HG02970 (cell line): ENCODE measurements at regions not wholly inside any gene's neighbourhood (a gene's known extent, or its start where the extent isn't known, plus 50 kb on each side); places are given as distances from the start of the nearest gene placed in this dataset.

ENCODE experiments used
- ATAC-seq: cut with Tn5 transposase; IDR thresholded peaks from one replicate; pipeline ENCODE4 v1.9.1; 2021; ENCODE audit warnings: mild to moderate bottlenecking, moderate library complexity, moderate number of reproducible peaks; ENCODE audit not compliant: unreplicated experiment, low FRiP score

DNA sequence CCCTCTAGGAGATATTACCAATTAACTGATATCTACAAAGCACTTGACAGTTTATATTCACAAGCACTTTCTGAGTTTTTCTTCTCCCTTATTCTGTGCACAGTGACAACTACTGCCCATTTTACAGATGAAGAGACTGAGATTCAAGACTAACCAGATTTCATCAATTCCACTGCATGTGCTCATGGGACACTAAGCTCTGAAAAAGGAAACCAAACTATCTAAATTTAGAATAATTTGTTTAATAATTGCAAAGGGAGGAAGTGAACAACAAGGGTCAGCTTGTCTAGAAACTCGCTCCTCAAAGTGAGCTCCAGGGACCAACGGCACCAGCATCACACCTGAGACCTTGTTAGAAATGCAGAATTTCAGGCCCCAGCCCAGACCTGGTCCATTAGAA is 50.8 kb upstream of the MYLIP start:
- ATAC-seq = no peak

DNA sequence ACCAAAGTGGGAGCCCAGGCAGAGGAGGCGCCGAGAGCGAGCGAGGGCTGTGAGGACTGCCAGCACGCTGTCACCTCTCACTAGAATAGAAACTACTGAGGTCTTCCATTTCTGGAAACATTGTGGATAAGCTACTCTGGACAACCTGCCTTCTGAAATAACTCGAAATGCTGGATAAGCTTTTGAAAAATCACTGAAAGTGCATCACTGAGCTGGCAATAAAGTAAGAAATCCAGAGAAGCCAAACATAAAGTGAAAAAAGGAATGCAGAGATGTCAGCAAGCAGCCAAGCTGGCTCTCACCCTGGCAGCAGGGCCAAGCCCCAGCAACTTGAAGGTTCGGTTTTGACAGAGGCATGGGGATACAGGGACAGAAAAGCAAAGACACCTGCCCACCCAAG is 59.2 kb upstream of the MYLIP start:
- ATAC-seq = no peak

DNA sequence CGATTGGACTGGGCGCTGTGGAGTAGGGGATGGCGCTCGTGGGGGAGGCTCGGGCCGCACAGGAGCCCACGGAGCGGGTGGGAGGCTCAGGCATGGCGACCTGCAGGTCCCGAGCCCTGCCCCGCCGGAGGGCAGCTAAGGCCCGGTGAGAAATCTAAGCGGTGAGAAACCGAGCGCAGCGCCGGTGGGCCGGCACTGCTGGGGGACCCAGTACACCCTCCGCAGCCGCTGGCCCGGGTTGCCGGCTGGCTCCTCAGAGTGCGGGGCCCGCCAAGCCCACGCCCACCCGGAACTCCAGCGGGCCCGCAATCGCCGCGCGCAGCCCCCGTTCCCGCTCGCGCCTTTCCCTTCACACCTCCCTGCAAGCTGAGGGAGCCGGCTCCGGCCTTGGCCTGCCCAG is 59.7 kb upstream of the MYLIP start:
- no peak for ATAC-seq

DNA sequence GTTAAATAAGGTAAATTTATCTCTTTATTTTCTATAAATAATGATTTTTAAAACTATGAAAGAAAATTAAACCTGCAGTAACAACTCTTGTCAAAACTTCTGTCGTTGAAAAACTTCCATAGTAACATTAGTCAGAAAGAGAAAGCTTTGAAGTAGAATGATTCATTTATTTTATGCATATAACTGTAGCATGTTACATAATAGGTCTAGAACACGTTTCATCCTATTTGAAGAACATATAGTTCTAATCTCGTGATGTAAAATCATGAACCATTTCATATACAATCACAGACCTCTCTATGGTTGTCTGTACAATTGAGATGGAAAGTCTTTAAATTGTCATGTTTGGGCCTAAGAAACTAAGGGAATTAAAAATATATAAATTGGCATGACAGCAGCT is 61.3 kb upstream of the MYLIP start:
- no peak for ATAC-seq

DNA sequence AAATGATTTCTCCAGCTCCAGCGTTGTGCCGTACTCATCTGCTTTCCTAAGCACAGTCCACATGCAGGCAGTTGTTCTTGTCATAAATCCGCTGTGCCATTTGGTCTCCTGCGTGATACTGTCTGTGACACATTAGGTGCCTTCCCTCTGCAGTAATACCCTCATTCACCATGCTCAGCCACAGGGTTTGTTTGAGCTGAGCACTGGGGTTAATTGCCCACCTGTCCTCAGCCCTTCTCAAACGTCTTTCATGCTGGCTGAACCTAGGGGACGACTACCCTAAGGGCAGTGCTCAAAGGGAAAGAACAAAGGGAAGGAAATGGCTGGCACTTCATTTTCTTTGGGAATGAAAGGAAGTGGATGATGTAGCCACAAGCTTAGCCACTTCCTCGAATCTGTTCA is 64.2 kb upstream of the MYLIP start:
- ATAC-seq = no peak

DNA sequence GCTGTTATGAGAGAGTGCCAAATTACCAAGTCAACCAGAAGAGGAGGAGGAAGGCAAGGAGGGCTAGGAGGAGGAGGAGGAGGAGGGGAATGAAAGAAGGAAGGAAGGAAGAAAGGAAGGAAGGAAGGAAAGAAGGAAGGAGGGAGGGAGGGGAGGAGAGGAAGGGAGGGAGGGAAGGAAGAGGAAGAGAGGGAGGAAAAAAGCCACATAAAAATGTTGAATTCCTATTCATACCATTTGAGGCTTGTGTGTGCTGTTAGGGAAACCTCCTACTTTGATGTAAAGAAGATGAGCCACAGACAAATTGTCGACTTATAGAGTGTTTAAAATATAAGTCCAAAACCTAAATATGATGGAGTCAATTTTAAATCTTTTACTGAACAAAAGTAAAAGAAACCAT is 65.3 kb upstream of the MYLIP start:
- ATAC-seq = no peak

DNA sequence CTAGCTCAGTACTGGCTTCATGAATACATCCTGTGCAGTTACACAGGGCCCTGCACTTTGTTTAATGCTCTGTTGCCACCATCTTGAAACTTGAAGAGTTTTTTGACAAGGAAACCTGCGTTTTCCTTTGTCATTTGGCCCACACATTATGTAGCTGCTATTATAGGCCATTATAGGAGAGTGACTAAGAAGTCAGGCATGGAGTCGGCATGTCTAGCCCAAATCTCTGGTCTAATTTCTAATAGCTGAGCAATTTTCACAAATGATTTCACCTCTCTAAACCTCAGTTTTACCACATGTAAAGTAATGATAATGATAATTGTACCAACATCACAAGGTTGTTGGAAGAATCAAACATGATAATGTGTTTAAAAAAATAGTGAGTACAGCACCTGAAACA is 67.1 kb upstream of the MYLIP start:
- no peak for ATAC-seq

DNA sequence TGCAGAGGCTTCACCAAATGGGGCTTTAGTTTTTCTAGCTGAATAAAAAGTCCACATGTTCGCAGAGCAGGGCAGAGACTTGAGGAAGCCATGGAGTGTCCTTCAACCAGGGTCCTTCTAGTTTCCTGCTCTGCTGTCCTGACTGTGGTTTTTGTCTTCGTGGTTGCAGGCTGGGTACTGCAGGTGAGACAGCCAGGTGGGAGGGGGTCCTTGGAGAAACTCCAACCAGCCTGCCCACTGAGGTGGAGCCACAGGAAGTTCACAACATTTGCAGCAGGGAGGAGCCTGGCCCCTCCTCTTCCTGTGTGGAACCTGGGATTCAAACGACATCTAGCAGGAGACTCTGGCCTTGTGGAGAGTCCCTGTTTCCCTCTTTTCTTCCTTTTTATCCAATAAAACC is 68.8 kb upstream of the MYLIP start:
- no peak for ATAC-seq

DNA sequence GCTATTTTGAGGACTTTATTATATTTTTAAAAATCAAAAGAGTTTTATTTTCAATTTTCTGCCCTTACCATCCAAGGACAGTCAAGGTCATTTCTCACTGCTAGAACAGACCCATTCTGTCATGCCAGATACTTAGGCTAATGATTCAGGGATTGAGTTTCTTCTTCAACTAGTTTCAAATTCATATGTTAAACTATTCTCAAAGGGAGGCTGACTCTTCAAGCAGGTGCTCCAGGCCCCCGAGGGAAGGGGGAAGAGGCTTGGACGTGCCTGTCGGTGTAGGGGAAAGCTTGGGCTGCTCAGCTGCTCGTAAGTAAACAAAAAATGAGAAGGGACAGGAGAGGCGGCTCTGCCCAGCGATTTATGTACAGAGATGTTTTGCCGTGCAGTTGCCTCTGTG is 69.4 kb upstream of the MYLIP start:
- ATAC-seq = no peak

DNA sequence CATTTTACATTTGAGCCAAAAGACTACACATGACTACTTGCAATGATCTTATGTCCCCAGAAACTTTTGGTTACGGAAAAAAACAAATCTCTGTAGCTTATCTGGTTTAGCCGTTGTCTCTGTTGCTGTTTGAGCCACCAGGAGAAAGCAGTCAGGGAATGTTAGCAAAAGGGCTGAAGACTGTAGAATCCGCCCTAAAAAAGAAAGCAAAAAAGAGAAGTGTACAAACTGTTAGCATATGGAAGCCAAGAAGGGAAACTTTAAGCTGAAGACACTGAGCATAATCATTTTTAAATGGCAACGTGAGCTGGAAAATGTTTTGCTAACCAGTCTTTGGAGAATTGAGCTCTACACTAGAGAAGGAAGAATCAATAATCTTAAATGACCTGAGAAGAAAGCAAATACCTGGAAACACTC is 69.9 kb upstream of the MYLIP start:
- ATAC-seq = no peak

DNA sequence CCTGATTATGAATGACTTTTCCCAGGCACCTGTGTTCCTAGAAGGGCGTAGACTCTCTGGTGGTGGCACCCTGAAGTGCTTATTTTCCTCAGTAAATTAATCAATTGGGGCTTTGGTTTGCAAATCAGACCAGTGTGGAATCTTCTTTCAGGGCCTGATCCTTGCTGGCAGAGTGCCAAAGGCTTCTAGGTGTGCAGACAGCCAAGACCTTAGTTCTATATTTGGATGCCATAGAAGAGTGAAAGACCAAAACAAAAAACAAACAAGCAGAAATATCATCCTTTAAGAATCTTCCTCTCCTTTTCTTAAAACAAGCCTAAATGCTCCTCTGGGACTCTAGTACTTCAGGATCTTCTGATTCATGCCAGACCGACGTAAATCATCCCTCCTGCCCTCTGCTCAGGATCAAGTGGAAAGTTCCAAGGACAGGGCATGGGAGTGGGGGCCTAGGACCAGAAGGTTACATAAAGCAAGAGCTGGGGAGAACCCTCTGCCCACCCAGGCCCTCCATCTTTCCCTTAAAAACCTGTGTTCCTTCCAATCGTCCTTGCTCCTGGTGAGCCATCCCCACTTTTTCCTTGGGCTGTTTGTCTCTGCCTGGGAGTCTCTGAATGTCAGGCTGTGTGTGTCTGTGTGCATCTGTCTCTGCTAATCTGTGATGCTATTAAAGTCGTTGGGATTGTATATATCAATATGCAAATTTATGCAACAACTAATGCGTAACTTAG is 70.5 kb upstream of the MYLIP start:
- no peak for ATAC-seq

DNA sequence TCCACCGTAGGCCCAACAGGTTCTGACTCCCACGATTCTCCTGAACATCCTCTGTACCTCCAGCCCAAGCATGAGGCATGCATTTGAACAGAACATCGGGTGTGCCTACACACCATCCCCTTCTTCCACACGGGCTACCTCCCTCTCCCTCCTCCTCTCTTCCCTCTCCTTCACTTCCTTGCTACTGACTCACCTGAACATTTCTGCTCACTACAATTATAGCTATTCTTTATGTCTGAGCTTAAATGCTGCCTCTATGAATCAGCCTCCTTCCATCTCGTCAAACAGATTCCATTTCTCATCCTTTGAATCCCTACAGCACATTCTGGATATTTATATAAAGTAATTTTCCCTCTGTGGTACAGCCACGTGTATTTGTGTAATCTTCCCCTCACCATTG is 71.4 kb upstream of the MYLIP start:
- ATAC-seq = no peak

DNA sequence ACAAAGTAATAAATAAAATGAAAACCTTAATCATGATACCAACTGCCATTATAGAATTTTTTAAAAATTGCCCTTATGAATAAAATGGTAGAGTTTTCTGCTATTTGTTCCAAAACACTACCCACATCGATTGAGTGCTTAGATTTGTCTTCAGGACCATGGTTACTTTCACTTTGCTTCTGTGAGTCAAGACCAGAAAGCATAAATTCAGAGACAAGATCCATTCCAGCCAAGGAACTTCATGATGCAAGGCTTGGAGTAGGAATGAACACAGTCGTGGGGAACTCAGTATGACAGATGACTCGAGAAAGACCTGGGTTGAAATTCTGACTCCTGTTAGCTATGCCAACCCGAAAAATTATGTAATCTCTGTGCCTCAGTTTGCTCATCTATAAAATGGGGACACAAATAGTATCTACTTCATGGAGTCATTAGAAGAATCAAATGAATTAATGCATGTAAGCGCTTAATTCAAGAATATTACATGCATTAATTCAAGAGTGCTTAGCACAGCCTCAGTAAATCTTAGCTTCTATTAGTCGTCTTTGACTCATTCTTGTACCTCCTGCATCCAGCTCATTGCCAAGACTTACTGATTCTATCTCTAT is 72.5 kb upstream of the MYLIP start:
- ATAC-seq = no peak

DNA sequence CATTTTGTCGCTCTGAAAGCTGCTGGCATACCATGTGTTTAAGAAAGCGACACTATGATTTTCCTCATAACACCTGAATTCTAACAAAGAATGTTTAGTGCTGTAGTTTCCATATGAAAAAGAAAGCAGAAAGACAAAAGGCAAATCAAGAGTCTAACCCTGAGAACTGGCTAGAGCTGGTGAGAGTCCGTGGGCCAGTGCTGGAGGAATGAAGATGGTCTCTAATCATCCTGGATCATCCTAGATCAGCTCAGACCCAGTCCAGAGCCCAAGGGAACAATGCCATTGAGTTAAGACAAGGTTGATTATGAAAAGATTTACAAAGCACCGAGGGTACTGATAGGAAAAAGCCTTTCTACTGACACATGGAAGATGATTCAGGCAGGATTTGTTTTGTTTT is 73.0 kb upstream of the MYLIP start:
- no peak for ATAC-seq

DNA sequence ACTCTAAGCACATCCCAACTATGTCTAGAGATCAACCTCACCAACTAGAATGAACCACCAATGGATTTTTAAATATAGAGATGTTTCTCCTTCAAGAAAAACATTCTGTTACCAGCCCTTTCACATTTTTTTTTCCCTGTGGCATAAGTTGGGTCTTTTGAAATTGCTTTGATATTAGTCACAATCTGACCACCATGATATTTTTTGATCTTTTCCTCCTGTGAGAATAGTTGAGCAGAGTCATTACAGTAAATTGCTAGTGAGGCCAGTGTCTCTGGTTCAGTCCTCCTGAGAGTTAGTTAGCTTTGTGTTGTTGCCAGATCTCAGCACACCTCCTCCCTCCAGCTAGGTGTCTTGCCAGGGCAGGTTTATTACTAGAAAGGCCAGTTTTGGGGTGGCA is 79.7 kb upstream of the MYLIP start:
- no peak for ATAC-seq

DNA sequence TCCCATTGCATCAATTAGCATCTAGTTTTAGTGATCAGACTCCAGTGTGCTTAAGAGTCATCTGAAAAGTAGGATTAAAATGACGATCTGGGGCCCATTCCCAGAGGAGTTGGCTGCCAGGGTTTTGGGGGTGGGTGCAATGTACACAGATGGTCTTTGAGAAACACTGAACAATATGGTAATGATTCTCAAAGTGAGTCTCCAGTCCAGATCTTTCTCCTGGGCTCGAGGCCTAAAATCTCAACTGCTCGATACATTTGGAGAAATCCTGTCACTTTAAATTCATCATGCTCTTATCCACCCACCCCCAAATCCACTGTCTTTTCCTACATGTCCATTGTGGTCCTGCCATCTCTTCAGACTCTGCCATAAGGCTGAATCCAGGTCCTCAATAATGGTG is 80.7 kb upstream of the MYLIP start:
- ATAC-seq = no peak

DNA sequence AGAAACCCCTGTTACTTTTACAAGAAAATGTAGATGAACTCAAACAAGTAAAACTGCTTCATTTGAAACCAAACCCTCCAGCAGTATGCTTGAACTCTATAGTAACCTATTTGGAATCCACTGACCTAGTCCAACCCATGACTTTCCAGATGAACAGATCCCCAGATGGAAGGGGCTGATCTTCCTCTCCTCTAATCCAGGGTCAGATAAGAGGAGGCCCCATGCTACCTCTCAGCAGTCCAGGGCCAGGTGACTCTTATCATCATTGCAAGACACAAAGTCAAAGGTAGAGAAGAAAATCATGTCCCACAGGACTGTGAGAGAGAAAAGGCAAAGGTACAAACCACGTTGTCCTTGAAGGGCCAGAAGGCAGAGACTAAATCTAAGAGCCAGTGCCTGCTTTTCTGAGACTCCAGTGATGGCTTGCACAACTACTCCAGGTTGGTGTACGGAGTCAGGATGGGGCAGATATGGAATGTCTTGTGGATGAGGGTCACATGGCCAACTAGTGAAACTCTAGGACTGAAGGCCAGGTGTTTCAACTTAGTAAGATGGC is 81.4 kb upstream of the MYLIP start:
- no peak for ATAC-seq

DNA sequence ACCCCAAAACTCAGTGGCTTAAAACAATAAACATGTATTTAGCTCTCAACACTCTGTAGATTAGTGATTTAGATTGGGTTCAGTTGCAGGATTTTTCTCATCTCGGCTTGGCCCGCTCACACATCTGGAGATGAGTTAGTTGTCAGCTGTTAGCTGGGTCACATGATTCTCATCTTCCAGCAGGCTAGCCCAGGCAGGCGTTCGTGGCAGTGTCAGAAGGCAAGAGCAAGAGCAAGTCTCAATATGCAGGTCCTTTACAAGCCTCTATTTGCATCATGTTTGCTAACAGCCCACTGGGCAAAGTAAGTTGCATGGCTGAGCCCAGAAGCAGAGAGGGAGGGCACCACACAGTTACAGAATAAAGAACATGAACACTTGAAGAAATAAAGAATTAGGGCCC is 83.6 kb upstream of the MYLIP start:
- no peak for ATAC-seq

DNA sequence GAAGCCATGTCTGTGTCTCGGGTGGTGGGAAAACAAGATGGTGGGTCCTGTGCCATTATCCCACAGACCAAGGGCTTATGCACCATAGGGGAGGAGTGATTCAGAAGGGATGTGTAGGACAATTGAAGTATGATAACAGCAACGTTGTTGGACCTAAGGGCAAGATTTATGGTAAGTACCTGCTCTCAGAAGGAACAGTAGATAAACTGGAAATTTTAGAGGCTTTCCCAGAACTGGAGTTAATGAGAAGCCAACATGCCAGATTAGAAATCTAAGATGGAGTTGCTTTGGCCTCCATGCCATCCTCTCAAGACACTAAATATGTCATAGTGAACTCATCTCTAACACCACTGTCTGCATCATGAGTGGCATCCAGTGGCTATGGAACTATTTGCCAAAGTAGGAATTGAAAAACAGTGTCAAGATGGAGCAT is 84.7 kb upstream of the MYLIP start:
- ATAC-seq = no peak

DNA sequence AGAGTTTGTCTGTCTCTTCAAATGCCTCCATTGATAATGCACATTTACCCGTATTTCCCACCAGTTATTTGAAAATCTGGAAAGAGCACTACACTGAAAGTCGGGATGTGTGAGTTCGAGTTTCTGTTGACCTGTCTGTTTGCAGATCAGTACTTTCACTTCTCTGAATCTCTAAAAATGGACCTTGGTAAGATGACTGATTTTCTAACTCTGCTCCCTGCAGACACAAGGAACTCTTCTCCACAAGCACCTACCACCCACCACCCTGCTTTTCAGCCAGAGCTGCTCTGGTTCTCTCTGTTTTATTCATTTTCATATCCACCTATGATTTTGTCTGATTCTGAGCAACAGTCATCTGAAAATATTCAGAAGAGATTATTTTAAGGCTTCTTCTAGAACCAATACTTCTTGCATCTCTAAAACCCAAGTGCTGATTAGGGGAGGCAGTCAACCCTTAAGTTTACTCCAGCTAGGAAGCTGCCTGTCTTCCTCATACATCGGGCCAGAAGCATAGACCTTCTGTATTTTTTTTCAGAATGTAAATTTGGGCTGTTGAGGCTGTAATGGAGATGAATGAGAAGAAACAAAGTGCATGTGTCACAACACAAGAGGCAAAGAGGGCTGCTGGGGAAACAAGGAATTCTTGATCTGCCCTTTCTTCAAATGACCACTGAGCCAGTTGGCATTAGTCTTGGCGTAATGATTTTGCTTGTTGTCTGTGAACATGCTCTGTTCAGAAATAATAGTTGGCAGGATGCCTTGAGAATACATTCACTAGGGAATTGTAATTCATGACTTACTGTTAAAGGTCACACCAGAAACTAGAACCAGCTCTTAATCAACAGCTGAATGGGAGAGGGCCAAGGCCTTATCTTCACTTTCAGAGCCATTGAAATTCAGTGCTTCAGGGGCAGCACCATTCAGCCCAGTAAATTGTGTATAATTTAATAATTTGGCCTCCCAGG is 85.4 kb upstream of the MYLIP start:
- no peak for ATAC-seq

DNA sequence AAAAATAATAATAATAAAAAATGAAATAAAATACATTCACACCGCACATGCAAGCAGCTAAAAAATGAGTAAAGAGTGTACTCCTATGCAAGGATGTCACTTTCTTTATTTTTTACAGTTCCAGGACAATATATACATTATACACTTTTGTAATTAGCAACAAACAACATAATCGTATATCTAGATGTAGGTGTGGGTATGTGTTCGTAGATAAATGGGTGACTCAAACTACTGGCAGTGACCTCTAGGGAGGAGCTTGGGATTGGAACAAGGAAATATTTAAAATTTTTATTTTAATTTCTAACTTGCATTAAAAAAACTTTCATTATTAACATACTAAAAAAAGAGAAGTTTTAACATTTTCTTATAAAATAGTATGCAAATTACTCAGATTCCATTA is 86.1 kb upstream of the MYLIP start:
- no peak for ATAC-seq
